ENCODE measurements at regions not wholly inside any gene's neighbourhood (a gene's known extent, or its start where the extent isn't known, plus 50 kb on each side); places are given as distances from the start of the nearest gene placed in this dataset.

- Histone ChIP-seq H3K23ac (ENCODE audit: low read length) (no peak overlapping the region), H3K4me1 (ENCODE audit: control insufficient read depth, low read depth, low read length) (no peaks in the 10 kb centered on the region)
Observed at GRCh38 chr5:40277161-40277906, 402.4 kb upstream of the PTGER4 start.

GRCh38 chr5:40276426-40277102 lies 403.2 kb upstream of the PTGER4 start:
- H3K9ac ChIP-seq (ENCODE audit: low read length), result no peak overlapping the region
- no peak overlapping the region for H3K4ac ChIP-seq (ENCODE audit: low read depth, low read length)
- no peak for DNase-seq
- no peaks in the 10 kb centered on the region for H3K4me1 ChIP-seq (ENCODE audit: control insufficient read depth, low read depth, low read length)
- no peak overlapping the region for H3K23ac ChIP-seq (ENCODE audit: low read length)
- no peak overlapping the region for H2AK5ac ChIP-seq (ENCODE audit: low read length)
- H3K79me2 ChIP-seq (ENCODE audit: control insufficient read depth, insufficient read depth, low read length), result no peaks in the 10 kb centered on the region
- no peaks in the 10 kb centered on the region for H3K36me3 ChIP-seq (ENCODE audit: control insufficient read depth, insufficient read depth, low read length)
- no peaks in the 10 kb centered on the region for H3K79me1 ChIP-seq (ENCODE audit: low read length)
- no peak overlapping the region for H4K5ac ChIP-seq (ENCODE audit: low read length)
- no CpG with 5 or more reads among the region's 5 CpGs for WGBS (ENCODE audit: extremely low coverage, insufficient coverage, low lambda C conversion rate)
- no peak overlapping the region for H3K18ac ChIP-seq (ENCODE audit: low read length)
- no peak overlapping the region for H2BK15ac ChIP-seq (replicated peaks; ENCODE audit: low read depth)
- no peak overlapping the region for H3K4me3 ChIP-seq (ENCODE audit: low read length)
- H3K27me3 ChIP-seq (ENCODE audit: insufficient read depth, low read length, poor library complexity), result no peaks in the 10 kb centered on the region
- H2BK120ac ChIP-seq (ENCODE audit: low read depth, low read length), result no peak overlapping the region
- no peak overlapping the region for H3K56ac ChIP-seq (ENCODE audit: low read length)
- no peak overlapping the region for H4K8ac ChIP-seq (ENCODE audit: low read depth, low read length)
- no peak overlapping the region for H2BK5ac ChIP-seq (ENCODE audit: low read length)
- no peak overlapping the region for H3K27ac ChIP-seq (ENCODE audit: low read depth, low read length)
- H3K4me2 ChIP-seq (ENCODE audit: low read length), result no peak overlapping the region

More at GRCh38 chr5:40277161-40277906, 402.4 kb upstream of the PTGER4 start:
- Histone ChIP-seq H3K4me2 (ENCODE audit: low read length) (no peak overlapping the region), H3K27me3 (ENCODE audit: insufficient read depth, low read length, poor library complexity) (no peaks in the 10 kb centered on the region), H2AK5ac (ENCODE audit: low read length) (no peak overlapping the region), H2BK5ac (ENCODE audit: low read length) (no peak overlapping the region), H3K27ac (ENCODE audit: low read depth, low read length) (no peak overlapping the region), H3K4ac (ENCODE audit: low read depth, low read length) (no peak overlapping the region), H3K4me3 (ENCODE audit: low read length) (no peak overlapping the region), H3K9ac (ENCODE audit: low read length) (no peak overlapping the region), H3K36me3 (ENCODE audit: control insufficient read depth, insufficient read depth, low read length) (no peaks in the 10 kb centered on the region), H2BK120ac (ENCODE audit: low read depth, low read length) (no peak overlapping the region), H3K18ac (ENCODE audit: low read length) (no peak overlapping the region), H3K79me1 (ENCODE audit: low read length) (no peaks in the 10 kb centered on the region), H2BK15ac (replicated peaks; ENCODE audit: low read depth) (no peak overlapping the region), H3K79me2 (ENCODE audit: control insufficient read depth, insufficient read depth, low read length) (no peaks in the 10 kb centered on the region), H3K56ac (ENCODE audit: low read length) (no peak overlapping the region), H4K8ac (ENCODE audit: low read depth, low read length) (no peak overlapping the region), H4K5ac (ENCODE audit: low read length) (no peak overlapping the region)
- WGBS (ENCODE audit: extremely low coverage, insufficient coverage, low lambda C conversion rate), result no CpG with 5 or more reads among the region's 4 CpGs
- DNase-seq, result no peak

DNA sequence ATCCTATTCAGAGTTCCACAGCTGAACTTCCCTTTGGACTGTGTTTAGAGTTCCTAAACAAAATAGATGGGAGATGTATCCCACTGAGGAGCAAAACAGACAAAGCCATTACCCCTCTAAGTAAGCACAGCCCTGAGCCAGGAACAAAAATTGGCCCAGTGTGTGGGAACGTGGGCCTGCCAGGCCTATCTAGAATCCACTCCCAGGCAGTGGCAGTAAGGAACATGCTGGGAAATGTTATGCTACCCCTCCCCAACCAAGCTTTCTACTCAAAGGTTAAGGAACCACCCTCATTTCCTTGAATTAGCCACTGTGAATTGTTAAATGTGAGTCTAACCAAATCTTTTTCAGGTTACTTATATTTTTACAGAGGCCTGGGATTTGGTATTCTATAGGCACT lies 405.1 kb upstream of the PTGER4 start:
- Histone ChIP-seq H4K5ac (ENCODE audit: low read length) (no peak overlapping the region), H3K27ac (ENCODE audit: low read depth, low read length) (no peak overlapping the region), H2BK120ac (ENCODE audit: low read depth, low read length) (no peak overlapping the region), H3K79me2 (ENCODE audit: control insufficient read depth, insufficient read depth, low read length) (no peaks in the 10 kb centered on the region), H3K4me2 (ENCODE audit: low read length) (no peak overlapping the region), H3K36me3 (ENCODE audit: control insufficient read depth, insufficient read depth, low read length) (no peaks in the 10 kb centered on the region), H3K18ac (ENCODE audit: low read length) (no peak overlapping the region), H2AK5ac (ENCODE audit: low read length) (no peak overlapping the region), H3K4me1 (ENCODE audit: control insufficient read depth, low read depth, low read length) (no peaks in the 10 kb centered on the region), H3K4me3 (ENCODE audit: low read length) (no peak overlapping the region), H2BK5ac (ENCODE audit: low read length) (no peak overlapping the region), H3K56ac (ENCODE audit: low read length) (no peak overlapping the region), H3K4ac (ENCODE audit: low read depth, low read length) (no peak overlapping the region), H4K8ac (ENCODE audit: low read depth, low read length) (no peak overlapping the region), H3K79me1 (ENCODE audit: low read length) (no peaks in the 10 kb centered on the region), H3K27me3 (ENCODE audit: insufficient read depth, low read length, poor library complexity) (no peaks in the 10 kb centered on the region), H2BK15ac (replicated peaks; ENCODE audit: low read depth) (no peak overlapping the region), H3K9ac (ENCODE audit: low read length) (no peak overlapping the region), H3K23ac (ENCODE audit: low read length) (no peak overlapping the region)
- DNase-seq, result no peak
- WGBS (ENCODE audit: extremely low coverage, insufficient coverage, low lambda C conversion rate), result no CpG with 5 or more reads among the region's 1 CpG

- H3K27ac ChIP-seq (ENCODE audit: low read depth, low read length), result no peak overlapping the region
- no peak overlapping the region for H3K4ac ChIP-seq (ENCODE audit: low read depth, low read length)
- no peak overlapping the region for H3K9ac ChIP-seq (ENCODE audit: low read length)
- H2BK120ac ChIP-seq (ENCODE audit: low read depth, low read length), result no peak overlapping the region
- no peak overlapping the region for H3K18ac ChIP-seq (ENCODE audit: low read length)
- no peaks in the 10 kb centered on the region for H3K79me2 ChIP-seq (ENCODE audit: control insufficient read depth, insufficient read depth, low read length)
- no peak overlapping the region for H4K8ac ChIP-seq (ENCODE audit: low read depth, low read length)
- no peaks in the 10 kb centered on the region for H3K4me1 ChIP-seq (ENCODE audit: control insufficient read depth, low read depth, low read length)
- WGBS (ENCODE audit: extremely low coverage, insufficient coverage, low lambda C conversion rate), result no CpG with 5 or more reads among the region's 1 CpG
- no peaks in the 10 kb centered on the region for H3K27me3 ChIP-seq (ENCODE audit: insufficient read depth, low read length, poor library complexity)
- no peaks in the 10 kb centered on the region for H3K79me1 ChIP-seq (ENCODE audit: low read length)
- H2BK15ac ChIP-seq (replicated peaks; ENCODE audit: low read depth), result no peak overlapping the region
- H3K56ac ChIP-seq (ENCODE audit: low read length), result no peak overlapping the region
- H3K36me3 ChIP-seq (ENCODE audit: control insufficient read depth, insufficient read depth, low read length), result no peaks in the 10 kb centered on the region
- no peak overlapping the region for H4K5ac ChIP-seq (ENCODE audit: low read length)
- no peak for DNase-seq
- no peak overlapping the region for H3K23ac ChIP-seq (ENCODE audit: low read length)
- H3K4me2 ChIP-seq (ENCODE audit: low read length), result no peak overlapping the region
- H3K4me3 ChIP-seq (ENCODE audit: low read length), result no peak overlapping the region
- H2BK5ac ChIP-seq (ENCODE audit: low read length), result no peak overlapping the region
- no peak overlapping the region for H2AK5ac ChIP-seq (ENCODE audit: low read length)
Observed at GRCh38 chr5:40273936-40274335, 405.8 kb upstream of the PTGER4 start.

DNA sequence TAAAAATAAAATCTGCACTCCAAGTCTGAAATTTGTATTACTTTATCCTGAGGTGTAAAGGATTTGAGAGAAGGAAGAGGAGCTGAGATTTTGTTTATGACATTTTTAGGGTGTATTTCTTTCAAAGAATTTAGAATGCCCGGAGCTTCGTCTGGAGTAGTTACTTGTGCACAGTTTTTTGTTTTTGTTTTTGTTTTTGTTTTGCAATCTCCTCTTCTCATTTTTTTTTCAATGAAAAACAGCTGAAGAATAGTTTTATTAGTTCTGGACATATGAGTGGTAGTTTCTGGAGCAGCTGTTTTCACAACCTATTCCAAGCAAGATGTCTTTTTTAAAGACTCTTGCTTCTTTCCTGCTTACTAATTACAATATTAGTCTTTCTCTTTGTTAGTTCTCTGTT lies 408.2 kb upstream of the PTGER4 start:
- Histone ChIP-seq H3K4ac (ENCODE audit: low read depth, low read length) (no peak overlapping the region), H3K27me3 (ENCODE audit: insufficient read depth, low read length, poor library complexity) (no peaks in the 10 kb centered on the region), H2AK5ac (ENCODE audit: low read length) (no peak overlapping the region), H3K23ac (ENCODE audit: low read length) (no peak overlapping the region), H4K5ac (ENCODE audit: low read length) (no peak overlapping the region), H3K4me2 (ENCODE audit: low read length) (no peak overlapping the region), H2BK15ac (replicated peaks; ENCODE audit: low read depth) (no peak overlapping the region), H3K4me3 (ENCODE audit: low read length) (no peak overlapping the region), H3K79me2 (ENCODE audit: control insufficient read depth, insufficient read depth, low read length) (no peaks in the 10 kb centered on the region), H3K27ac (ENCODE audit: low read depth, low read length) (no peak overlapping the region), H2BK120ac (ENCODE audit: low read depth, low read length) (no peak overlapping the region), H3K56ac (ENCODE audit: low read length) (no peak overlapping the region), H2BK5ac (ENCODE audit: low read length) (no peak overlapping the region), H3K36me3 (ENCODE audit: control insufficient read depth, insufficient read depth, low read length) (no peaks in the 10 kb centered on the region), H3K18ac (ENCODE audit: low read length) (no peak overlapping the region), H4K8ac (ENCODE audit: low read depth, low read length) (no peak overlapping the region), H3K9ac (ENCODE audit: low read length) (no peak overlapping the region), H3K79me1 (ENCODE audit: low read length) (no peaks in the 10 kb centered on the region), H3K4me1 (ENCODE audit: control insufficient read depth, low read depth, low read length) (no peaks in the 10 kb centered on the region)
- DNase-seq, result no peak
- no CpG with 5 or more reads among the region's 2 CpGs for WGBS (ENCODE audit: extremely low coverage, insufficient coverage, low lambda C conversion rate)
